HG02642 (cell line): ENCODE measurements at regions not wholly inside any gene's neighbourhood (a gene's known extent, or its start where the extent isn't known, plus 50 kb on each side); places are given as distances from the start of the nearest gene placed in this dataset.

Experiments
- ATAC-seq: cut with Tn5 transposase; IDR thresholded peaks from one replicate; pipeline ENCODE4 v1.9.1; 2021; ENCODE audit warnings: mild to moderate bottlenecking; ENCODE audit not compliant: unreplicated experiment, poor library complexity

DNA sequence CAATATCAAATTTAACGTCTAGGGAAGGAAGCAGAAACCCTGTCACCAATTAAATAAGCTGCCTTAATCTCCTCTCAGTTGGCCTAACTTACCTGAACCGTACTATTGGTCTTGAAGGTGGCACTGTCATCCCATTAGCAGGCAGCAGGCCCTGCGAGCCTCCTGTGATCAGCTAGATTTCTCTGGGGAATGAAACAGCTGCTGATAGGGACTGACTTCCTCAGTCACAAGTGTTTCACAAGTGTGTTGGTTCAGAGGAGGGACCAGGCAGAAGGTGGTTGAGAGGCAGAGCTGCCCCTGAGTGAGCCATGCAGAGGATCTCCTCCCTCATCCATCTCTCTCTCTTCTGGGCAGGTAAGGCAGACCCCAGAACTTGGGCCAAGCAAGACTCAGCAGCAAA is 166.8 kb downstream of the DAD1 start:
- ATAC-seq: peak; percentile 54

DNA sequence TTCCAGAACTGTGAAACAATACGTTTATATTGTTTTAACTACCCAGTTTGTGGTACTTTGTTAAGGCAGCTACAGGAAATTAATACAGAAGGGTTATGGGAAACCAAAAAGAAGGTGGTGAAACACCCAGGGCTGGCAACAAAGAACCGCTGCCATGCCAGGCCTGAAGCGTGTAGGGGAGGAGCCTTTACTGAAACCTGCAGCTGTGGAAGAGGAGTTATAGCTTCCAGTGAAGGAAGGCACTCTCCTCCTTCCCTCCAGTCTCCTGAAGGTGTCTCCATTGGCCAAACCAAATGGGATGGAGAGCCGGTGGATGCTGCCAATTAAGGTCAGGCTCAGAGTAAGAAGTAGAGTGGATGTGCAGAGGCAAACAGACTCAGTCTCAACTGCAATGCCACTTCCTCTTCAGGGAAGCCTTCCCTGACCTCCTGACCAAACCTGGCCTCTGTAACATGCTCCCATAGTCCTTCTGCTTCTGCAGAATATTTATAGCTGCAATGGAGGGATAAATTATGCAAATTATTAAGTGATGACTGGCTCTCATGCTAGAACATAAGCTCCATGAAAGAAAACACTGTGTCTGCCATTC is 168.3 kb downstream of the DAD1 start:
- no peak for ATAC-seq

DNA sequence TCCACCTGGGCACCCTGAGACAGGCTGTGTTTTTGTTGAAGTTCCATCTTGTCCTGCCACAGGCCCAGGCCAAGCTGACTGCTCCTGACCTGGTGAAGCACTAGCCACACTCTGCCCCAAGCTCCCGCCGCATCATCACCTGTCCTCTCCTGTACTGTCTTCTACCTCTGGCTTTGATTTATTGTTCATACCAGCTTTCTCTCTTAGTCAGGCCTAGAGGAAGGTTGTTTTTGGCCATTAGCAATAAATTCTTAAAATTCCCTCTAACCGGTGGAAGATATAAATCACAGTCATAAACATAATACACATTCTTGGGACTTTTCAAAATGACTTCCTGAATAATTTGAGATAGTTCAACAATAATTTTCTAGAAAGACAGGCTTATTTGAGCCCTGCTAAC is 169.4 kb downstream of the DAD1 start:
- no peak for ATAC-seq

DNA sequence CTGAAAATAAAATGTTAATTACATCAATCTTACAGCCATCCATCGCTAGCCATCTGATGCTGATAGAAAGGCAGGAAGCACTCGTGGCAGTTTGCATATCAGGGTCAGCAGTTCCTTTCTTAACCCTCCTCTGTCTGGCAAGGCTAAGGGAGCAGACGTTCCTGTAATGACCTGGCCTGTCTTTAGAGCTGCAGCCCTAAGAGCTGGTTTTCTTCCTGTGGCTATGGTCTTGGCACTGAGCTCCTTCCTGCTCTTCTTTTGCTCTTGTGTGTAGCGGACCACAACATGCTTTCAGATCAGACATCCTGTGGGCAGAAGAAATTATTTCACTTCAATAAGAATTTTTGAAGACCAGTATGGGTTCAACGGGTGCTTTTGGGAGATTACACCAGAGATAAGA is 170.4 kb downstream of the DAD1 start:
- no peak for ATAC-seq

DNA sequence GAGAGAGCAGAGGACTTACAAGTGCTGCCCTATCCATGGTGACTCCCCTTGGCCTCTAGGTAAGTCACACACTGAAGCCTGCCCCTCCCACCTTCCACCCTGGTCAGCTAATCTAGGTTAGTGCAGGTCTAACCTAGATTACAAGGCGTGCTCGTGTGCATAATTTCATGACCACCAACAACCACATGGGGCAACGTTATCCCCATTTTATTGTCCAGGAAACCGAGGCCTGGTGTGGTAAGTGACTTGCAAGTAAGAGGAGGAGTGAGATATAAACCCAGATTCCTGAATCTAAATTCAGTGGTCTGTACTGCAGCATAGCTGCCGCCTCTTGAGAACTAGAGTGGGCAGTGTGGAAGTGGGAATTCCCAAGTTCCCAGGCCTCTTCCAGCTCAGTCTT is 171.1 kb downstream of the DAD1 start:
- no peak for ATAC-seq

- no peak for ATAC-seq
Observed at GRCh38 chr14:22416193-22416592, 172.8 kb downstream of the DAD1 start.

- ATAC-seq: no peak
Observed at GRCh38 chr14:22415605-22415959, 173.4 kb downstream of the DAD1 start.

DNA sequence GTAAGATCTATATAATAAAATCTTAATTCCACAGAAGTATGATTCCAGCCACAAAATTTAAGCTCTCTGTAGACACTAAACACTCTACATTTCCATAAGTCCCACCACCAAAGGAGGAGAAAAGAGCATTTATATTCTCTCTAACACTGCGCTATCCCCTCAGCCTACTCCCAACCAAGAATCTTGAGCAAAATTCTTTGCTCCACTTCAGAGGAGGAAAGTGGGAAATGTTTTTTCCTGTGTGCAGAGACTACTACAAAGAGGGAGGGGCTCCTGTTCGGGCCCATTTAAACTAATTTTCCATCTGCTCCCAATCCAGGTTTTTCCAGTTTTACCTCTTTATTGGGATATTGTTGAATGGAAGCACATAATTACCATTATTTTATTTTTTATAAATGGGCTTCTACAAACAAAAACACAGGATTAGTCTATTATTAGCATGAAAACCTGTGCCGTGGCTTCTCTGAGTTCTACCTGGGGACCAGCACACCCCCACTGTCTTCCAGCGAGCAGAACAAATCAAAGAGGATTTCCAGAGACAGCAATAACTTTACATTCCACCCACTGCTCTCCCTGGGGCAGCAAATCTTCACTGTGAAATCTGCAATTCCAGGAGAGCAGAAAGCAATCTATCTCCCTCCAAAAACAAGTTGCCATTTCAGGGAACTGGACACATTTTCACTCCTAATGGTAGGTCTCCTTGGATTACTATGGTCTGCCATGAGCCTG is 174.0 kb downstream of the DAD1 start:
- ATAC-seq: no peak

- ATAC-seq: no peak
Observed at GRCh38 chr14:22412926-22413411, 176.1 kb downstream of the DAD1 start.

- no peak for ATAC-seq
Observed at GRCh38 chr14:22411398-22412055, 177.5 kb downstream of the DAD1 start.

DNA sequence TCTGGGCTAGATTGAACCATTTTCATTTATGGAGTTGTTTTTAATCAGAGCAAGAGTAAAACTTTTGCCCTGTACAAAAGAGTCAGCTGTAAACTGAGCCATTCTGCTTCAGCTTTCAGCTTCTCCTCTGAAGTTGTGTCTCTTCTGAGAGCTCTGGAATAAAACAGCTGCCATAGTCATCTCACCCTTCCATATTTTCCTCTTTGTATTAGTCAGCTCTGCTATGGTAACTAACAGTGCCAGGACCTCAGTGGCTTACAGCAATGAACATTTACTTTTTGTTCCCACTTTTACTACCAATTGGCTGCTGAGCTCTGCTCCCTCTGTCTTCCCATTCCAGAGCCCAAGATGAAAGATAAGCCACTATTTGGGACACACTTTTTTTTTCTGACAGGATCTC is 178.5 kb downstream of the DAD1 start:
- no peak for ATAC-seq

DNA sequence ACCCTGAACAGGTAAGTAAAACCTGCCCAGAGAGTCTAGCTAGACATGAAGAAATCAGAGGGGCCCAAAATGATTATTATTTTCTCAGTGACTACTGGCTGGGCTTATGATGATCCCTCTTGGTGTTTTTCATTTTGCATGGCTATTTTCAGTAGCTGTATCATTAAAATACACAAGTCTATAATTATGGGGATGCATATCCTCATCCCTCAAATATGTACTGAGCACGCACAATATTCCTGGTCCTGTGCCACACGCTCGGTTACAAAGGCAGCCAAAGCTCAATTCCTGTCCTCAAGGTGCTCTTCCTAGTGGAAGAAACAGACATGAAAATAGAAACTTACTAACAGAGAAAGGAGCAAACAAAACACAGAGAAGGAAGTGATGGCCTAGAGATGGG is 180.0 kb downstream of the DAD1 start:
- ATAC-seq: no peak

DNA sequence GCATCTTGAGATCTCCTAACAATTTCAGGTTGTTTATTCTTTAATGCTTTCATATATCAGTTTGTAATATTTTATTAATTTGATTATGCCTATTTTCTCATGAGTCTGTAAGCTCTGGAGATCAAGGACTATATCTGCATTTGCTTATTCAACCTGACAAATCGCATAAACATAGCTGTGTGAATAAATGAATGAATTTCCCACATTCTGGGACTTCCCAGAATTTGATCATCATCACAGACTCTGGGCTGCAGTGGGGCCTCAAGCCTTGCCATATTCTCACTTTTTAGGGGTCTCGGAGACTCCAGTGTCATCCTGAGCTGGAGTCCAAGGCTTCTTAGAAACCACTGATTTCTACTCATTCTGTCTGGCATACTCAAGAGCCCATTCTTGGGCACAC is 180.5 kb downstream of the DAD1 start:
- no peak for ATAC-seq

- ATAC-seq: no peak
Observed at GRCh38 chr14:22407033-22407432, 182.0 kb downstream of the DAD1 start.

DNA sequence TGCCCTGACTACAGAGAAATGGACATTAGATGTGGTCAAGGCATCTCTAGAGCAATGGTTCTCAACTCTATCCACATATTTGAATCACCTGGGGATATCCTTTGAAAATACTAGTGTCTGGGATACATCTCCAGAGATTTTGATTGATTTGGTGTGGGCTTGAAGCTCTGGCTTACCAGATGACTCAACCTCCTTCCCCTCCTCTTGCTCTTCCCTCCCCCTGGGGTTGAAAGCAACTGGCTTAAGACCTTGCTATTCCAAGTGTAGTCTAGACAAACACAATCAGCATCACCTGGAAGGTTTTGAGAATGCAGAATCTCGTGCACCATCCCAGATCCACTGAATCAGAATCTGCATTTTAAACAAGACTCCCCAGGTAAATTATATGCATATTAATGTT is 183.8 kb downstream of the DAD1 start:
- no peak for ATAC-seq

DNA sequence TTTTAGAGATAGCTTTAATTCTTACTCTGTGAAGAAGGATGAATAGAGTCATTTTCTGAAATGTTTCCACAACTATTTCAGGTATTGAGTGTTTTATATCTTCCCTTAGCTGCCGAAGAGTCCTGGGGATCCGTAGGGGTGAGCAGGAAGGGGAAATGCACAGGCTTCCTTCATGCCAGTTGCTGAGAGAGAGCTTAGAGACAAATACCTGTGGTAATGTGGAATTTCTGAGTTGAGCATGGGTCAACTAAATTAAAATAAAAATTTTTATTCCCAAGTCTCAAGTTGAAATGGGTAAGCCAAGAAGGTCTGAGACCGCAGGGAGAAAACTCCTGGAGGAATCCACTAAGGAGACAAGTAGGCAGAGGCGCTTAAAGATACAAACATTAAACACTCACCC is 185.7 kb downstream of the DAD1 start:
- no peak for ATAC-seq

GRCh38 chr14:22400655-22401259 is 188.3 kb downstream of the DAD1 start:
- ATAC-seq: no peak

GRCh38 chr14:22399776-22400175 is 189.2 kb downstream of the DAD1 start:
- no peak for ATAC-seq

GRCh38 chr14:22397221-22397737 is 191.7 kb downstream of the DAD1 start:
- no peak for ATAC-seq

DNA sequence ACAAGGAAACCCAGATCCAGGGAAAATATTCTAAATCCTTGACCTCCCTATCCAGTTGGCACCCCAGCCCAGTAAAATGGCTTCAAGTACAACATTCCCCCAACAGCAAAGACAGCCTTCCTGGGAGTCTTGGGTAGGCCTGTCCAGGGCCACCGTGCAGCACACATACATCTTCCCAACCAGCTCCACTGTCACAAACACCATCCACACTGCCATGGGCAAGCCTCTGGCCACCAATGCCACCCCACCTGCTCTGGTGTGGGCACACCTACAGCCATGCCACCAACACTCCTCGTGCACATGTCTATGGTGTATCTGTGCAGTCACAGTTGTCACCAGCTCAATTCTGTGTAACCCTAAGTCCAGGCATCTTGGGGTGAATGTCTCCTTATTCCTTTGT is 193.2 kb downstream of the DAD1 start:
- no peak for ATAC-seq

GRCh38 chr14:22394616-22395015 is 194.4 kb downstream of the DAD1 start:
- ATAC-seq: no peak
